ENCODE measurements at regions not wholly inside any gene's neighbourhood (a gene's known extent, or its start where the extent isn't known, plus 50 kb on each side); places are given as distances from the start of the nearest gene placed in this dataset.

DNA sequence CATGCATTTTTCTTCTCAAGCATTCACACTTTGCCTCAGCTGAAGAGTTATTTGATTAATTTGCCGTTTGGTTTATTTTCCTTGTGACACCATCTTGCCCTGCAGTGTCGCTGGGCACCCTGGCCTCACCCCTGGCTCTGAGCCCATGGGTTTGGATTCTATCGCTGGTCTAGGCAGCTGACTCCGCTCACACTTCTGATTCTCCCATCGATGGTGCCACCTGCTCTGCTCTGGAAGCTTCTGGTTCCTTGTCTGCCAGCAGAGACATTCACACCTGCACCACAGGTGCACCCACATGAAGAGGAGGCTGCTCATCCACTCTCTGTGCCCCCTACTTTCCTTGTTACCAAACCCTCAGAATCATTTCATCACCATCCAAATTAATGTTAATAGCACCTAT, 291.6 kb upstream of the CDH4 start:
- no peak for DNase-seq (ENCODE audit: low read depth)

DNA sequence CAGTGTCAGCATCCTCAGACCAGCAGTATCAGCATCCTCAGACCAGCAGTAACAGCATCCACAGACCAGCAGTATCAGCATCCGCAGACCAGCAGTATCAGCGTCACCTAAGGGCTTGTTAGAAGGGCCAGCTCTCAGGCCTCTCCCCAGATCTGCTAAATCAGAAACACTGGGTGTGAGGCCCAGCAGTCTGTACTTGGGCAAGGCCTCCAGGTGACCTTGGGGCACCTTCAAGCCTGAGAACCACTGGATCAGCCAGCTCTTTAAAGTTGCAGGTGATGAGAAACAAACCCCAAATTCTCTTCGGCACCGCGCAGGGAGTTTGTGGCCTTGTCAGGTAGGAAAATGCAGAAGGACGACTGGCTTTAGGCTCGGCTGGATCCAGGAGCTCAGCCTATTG, 290.5 kb upstream of the CDH4 start:
- no peak for DNase-seq (ENCODE audit: low read depth)

DNA sequence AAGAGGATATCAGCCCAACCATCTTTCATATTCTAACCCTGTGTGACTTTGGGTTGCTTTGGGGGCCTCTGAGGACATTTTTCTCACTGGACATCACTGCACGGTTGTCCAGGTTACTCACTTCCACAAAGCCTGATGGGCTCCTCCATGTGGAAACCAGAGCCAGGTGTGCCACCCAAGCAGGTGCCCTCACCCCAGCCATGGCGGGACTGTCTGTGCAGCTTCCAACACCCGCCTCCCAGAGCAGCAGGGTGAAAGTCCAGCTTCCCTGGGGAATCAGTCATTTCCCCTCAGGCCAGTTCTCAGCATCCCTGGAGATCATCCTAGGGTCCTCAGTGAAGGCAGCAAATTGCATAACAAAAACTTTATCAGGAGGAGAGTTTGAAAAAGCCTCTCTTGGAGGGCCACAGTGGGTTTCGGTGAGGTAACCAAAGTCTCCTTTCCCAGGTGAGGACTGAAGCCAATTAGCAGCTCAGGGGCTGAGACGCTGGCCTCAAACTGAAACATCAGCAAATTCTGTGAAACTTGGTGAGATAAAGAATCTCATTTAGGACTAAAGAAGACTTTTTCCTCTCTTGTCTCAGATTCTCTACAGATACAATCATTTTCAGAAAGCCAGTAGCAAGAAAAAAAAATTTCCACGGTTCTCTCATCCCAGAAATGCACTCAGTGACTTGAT, 289.6 kb upstream of the CDH4 start:
- no peak for DNase-seq (ENCODE audit: low read depth)

GRCh38 chr20:60963146-60963545, 288.9 kb upstream of the CDH4 start:
- no peak for DNase-seq (ENCODE audit: low read depth)

- no peak for DNase-seq (ENCODE audit: low read depth)
Observed at GRCh38 chr20:60964911-60965310, 287.1 kb upstream of the CDH4 start.

DNA sequence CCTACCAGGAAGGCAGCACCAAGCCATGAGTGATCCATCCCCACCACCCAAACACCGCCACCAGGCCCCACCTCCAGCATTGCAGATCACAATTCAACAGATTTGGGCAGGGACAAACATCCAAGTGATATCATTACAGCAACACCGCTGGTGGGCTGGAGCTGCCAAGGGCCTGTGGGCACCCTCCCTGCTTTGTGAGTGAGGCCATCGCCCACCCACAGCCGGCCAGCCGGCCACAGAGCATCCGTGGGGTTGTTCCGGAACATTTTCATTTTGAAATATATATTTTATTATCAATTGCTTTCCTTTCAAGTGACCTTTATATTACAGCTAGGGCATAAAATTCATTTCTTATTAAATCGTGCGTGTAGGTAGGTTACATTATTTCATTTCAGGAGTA, 286.0 kb upstream of the CDH4 start:
- DNase-seq (ENCODE audit: low read depth) = no peak

- DNase-seq (ENCODE audit: low read depth) = no peak
Observed at GRCh38 chr20:60966766-60967165, 285.3 kb upstream of the CDH4 start.

GRCh38 chr20:60967431-60968316, 284.4 kb upstream of the CDH4 start:
- DNase-seq (ENCODE audit: low read depth) = no peak

DNA sequence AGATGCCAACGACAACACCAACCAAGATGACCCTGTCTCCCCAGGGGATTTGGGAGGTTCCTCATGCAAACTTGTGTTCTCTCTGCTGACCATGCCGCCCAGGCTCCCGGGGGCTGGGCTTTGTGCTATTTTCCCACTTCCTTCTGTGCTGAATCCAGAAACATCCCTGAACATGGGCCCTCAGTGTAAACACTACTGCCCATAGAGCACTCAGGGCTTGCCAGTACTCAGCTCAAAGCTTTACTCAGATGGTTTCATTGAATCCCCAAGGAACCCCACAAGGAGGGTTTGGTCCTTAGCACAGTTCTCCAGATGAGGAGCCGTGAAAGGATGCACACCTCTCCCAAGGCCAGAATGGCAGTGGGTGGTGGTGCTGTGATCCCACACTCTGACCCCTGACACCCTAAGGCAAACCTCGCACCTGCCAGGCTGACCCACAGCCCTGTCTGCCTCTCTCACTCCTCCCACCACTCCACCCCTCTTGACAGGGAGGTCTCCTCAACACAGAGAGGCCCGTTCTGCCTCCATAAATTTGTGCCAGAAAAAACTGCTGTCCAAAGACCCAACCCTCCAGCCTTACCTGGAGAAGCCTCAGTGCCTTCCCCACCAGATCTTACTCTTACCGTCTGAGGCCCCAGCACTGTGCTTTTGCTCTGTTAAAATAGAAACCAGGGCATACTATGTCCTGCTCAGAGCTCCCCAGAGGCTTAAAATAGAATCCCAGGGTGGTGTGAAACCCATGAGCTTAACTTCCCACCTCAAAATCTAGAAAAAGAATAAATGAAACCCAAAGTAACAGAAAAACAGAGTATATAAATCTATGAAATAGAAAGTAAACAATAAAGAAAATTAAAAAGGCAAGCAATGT, 283.0 kb upstream of the CDH4 start:
- DNase-seq (ENCODE audit: low read depth) = no peak

DNA sequence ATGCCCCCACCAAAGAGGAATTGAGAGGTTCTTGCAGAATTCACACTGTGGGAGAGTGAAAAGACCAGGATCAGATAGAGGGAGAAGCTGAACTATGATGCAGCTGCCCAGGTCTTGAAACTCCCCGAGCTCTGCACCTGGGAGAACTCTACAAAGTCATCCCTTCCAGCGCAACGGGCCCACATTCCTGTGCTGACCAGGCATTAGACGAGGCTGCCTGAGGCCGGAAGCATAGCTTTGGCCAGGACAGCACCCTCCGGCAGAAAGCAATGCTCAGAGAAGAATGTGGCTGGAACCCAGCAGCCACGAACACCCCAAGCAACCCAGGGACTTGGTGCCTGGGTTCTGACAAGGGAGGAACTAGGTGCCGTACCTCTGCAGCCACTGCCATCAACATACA, 281.5 kb upstream of the CDH4 start:
- DNase-seq (ENCODE audit: low read depth) = no peak

DNA sequence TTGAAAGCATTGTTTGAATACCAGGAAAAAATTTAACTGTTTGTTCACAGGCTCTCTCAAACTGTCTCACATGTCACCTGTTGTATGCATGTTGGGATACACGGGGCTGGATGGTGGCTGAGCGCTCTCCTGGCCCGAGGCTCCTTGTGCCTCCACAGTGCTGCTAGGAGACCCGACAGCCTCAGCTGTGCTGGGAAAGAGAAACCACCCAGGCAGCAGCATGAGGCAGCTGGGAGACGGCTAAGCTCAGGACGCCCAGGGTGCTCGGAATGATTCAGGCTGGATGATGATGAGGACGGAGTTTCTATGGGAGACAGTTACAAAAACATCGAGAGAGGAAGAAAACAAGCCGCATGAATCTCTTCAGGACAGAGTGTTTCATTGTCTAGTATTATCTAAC, 278.0 kb upstream of the CDH4 start:
- DNase-seq (ENCODE audit: low read depth) = no peak

DNA sequence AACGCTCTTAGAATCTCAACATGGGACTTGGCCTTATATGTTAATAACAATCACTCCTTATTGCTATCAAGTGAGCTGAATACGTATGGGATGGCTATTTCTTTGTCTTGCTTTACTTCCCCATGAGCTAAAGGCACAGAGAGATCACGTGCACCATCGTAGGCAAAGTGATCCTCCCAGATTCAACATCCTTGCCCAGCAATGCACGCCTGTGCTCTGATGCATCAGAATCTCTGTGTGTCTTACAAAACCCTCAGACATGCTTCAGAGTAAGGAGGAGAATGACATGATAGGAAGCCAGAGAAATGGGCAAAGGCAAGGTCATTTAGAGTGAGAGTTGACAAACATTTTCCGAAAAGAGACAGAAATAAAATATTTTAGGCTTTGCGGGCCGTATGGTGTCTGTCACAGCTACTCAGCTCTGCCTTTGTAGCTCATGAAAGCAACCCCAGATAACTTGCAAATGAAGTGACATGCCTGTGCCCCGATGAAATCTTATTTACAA, 277.6 kb upstream of the CDH4 start:
- no peak for DNase-seq (ENCODE audit: low read depth)

DNA sequence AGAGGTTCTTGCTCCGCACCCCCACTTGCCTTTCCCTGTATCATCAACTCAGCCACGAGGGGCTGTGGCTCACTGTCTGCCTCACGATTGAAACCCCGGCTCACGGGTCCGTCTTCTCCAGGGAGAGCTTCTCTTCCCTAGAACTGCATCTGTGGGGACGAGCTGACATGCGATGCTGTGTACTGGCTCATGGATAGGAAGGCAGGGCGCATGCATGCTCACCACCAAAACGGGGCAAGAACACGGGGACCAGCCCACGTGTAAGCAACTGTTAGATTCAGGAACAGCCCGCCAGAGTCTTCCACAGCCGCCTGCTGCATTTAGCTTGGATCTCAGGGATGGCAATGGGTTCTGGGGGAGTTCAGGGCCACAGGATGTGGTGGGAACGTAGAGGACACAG, 275.9 kb upstream of the CDH4 start:
- no peak for DNase-seq (ENCODE audit: low read depth)

- DNase-seq (ENCODE audit: low read depth) = no peak
Observed at GRCh38 chr20:60976913-60977312, 275.1 kb upstream of the CDH4 start.

GRCh38 chr20:60977901-60978300, 274.2 kb upstream of the CDH4 start:
- DNase-seq (ENCODE audit: low read depth) = no peak

DNA sequence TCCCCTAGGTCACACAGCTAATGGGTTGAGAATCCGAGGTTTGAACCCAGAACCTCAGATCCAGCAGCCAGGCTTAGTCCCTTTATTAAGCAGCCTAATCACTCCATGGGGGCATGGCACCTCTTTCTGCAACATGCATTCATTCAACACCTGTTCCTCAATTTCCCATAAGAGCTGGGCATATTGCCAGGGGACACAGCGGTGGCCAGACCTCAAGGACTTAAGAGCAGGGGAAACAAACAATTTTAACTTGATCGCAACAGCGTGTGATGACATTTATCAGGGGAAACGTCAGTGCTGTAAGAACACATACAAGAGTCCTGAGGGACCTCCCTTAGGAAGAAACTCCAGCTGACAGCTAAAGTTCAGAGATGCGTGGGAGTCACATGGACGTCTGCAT, 267.4 kb upstream of the CDH4 start:
- no peak for DNase-seq (ENCODE audit: low read depth)

- no peak for DNase-seq (ENCODE audit: low read depth)
Observed at GRCh38 chr20:60986506-60987156, 265.4 kb upstream of the CDH4 start.

DNA sequence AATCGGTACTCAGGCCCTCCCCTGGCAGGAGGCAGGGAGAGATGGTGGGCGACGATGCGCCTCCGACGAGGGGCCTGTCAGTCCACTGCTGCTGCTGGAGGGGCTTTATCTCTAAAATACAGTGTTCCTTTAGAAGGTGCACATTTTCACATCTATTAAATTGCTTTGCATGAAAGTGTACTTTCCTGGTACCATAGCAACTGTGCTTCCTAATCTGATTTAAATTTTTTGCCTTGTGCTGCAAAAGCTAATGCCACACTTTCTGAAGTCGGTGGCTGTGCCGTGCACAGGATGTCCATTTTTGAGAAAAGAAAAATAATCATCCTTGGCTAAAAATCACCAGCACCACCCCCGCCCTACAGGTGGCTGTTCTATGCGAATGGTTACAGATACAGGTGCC, 262.0 kb upstream of the CDH4 start:
- DNase-seq (ENCODE audit: low read depth) = no peak

GRCh38 chr20:60990643-60991042, 261.4 kb upstream of the CDH4 start:
- DNase-seq (ENCODE audit: low read depth) = no peak

GRCh38 chr20:60993433-60994044, 258.5 kb upstream of the CDH4 start:
- DNase-seq (ENCODE audit: low read depth) = no peak

GRCh38 chr20:60999250-60999649, 252.8 kb upstream of the CDH4 start:
- DNase-seq (ENCODE audit: low read depth) = no peak

GRCh38 chr20:61002090-61002489, 250.0 kb upstream of the CDH4 start:
- DNase-seq (ENCODE audit: low read depth) = no peak

Measured in HS-5 (cell line).